ENCODE measurements at regions not wholly inside any gene's neighbourhood (a gene's known extent, or its start where the extent isn't known, plus 50 kb on each side); places are given as distances from the start of the nearest gene placed in this dataset.

GRCh38 chr2:55763721-55764120 is 70.1 kb upstream of the PNPT1 start:
- TF ChIP-seq POLR2A (IDR thresholded peaks at IDR 0.05) (no peak), CTCF (IDR thresholded peaks at IDR 0.05) (no peak)
- Histone ChIP-seq H3K4me3 (no peak overlapping the region), H3K4me1 (no peaks in the 10 kb centered on the region), H3K27me3 (no peaks in the 10 kb centered on the region), H3K27ac (no peak overlapping the region), H3K9me3 (no peaks in the 10 kb centered on the region), H3K36me3 (no peaks in the 10 kb centered on the region)
- no peak for DNase-seq
- intact Hi-C loops (cut with DNase I; ENCODE audit: low total_unique reads), result no loop called here

GRCh38 chr2:55761526-55761925 is 67.9 kb upstream of the PNPT1 start:
- H3K27me3 ChIP-seq, result no peaks in the 10 kb centered on the region
- H3K4me1 ChIP-seq, result no peaks in the 10 kb centered on the region
- H3K36me3 ChIP-seq, result no peaks in the 10 kb centered on the region
- intact Hi-C loops (cut with DNase I; ENCODE audit: low total_unique reads), result no loop called here
- no peak for DNase-seq
- H3K27ac ChIP-seq, result no peak overlapping the region
- no peaks in the 10 kb centered on the region for H3K9me3 ChIP-seq
- TF ChIP-seq POLR2A (IDR thresholded peaks at IDR 0.05), result no peak
- TF ChIP-seq CTCF (IDR thresholded peaks at IDR 0.05), result no peak
- no peak overlapping the region for H3K4me3 ChIP-seq

- TF ChIP-seq POLR2A (IDR thresholded peaks at IDR 0.05), result no peak
- no peak for TF ChIP-seq CTCF (IDR thresholded peaks at IDR 0.05)
- intact Hi-C loops (cut with DNase I; ENCODE audit: low total_unique reads), result no loop called here
- no peaks in the 10 kb centered on the region for H3K9me3 ChIP-seq
- no peaks in the 10 kb centered on the region for H3K4me1 ChIP-seq
- no peak overlapping the region for H3K27ac ChIP-seq
- no peak for DNase-seq
- no peaks in the 10 kb centered on the region for H3K27me3 ChIP-seq
- no peaks in the 10 kb centered on the region for H3K36me3 ChIP-seq
- no peak overlapping the region for H3K4me3 ChIP-seq
These were observed 67.4 kb upstream of the PNPT1 start for GRCh38 chr2:55761024-55761423.

- intact Hi-C loops (cut with DNase I; ENCODE audit: low total_unique reads), result no loop called here
These were observed 66.5 kb upstream of the PNPT1 start for GRCh38 chr2:55760125-55760524.

GRCh38 chr2:55759271-55759921 is 65.8 kb upstream of the PNPT1 start:
- H3K4me3 ChIP-seq, result no peak overlapping the region
- no peak for TF ChIP-seq CTCF (IDR thresholded peaks at IDR 0.05)
- no peak for TF ChIP-seq POLR2A (IDR thresholded peaks at IDR 0.05)
- intact Hi-C loops (cut with DNase I; ENCODE audit: low total_unique reads), result no loop called here
- H3K9me3 ChIP-seq, result no peaks in the 10 kb centered on the region
- DNase-seq, result no peak
- H3K36me3 ChIP-seq, result no peaks in the 10 kb centered on the region
- no peak overlapping the region for H3K27ac ChIP-seq
- H3K27me3 ChIP-seq, result no peaks in the 10 kb centered on the region
- no peaks in the 10 kb centered on the region for H3K4me1 ChIP-seq

More at GRCh38 chr2:55760125-55760524, 66.5 kb upstream of the PNPT1 start:
- Histone ChIP-seq H3K4me1 (no peaks in the 10 kb centered on the region), H3K36me3 (no peaks in the 10 kb centered on the region), H3K27me3 (no peaks in the 10 kb centered on the region), H3K27ac (no peak overlapping the region), H3K4me3 (no peak overlapping the region), H3K9me3 (no peaks in the 10 kb centered on the region)
- DNase-seq, result no peak
- no peak for TF ChIP-seq CTCF (IDR thresholded peaks at IDR 0.05)
- no peak for TF ChIP-seq POLR2A (IDR thresholded peaks at IDR 0.05)

Data from uterus (tissue), 3 donors.